ENCODE measurements at regions not wholly inside any gene's neighbourhood (a gene's known extent, or its start where the extent isn't known, plus 50 kb on each side); places are given as distances from the start of the nearest gene placed in this dataset.

GRCh38 chr5:147073098-147073497 is 161.7 kb upstream of the STK32A start:
- no peak for DNase-seq (ENCODE audit: low spot score)

GRCh38 chr5:147075187-147075586 is 159.6 kb upstream of the STK32A start:
- no peak overlapping the region for H2BK5ac ChIP-seq (ENCODE audit: low read length)
- no peak overlapping the region for H3K18ac ChIP-seq (ENCODE audit: low read length)
- H4K91ac ChIP-seq (ENCODE audit: low read depth, low read length, poor library complexity), result no peak overlapping the region
- H3K9me3 ChIP-seq (replicated peaks in 1 of 2; ENCODE audit: control insufficient read depth in 2 of 2, insufficient read depth in 1 of 2, low read depth in 1 of 2, low read length in 2 of 2), result no peaks in the 10 kb centered on the region
- H3K4ac ChIP-seq (ENCODE audit: low read length), result no peak overlapping the region
- DNase-seq (ENCODE audit: low spot score), result no peak
- no peak overlapping the region for H3K27ac ChIP-seq (replicated peaks; ENCODE audit: low read length)
- no peak overlapping the region for H3K9ac ChIP-seq (ENCODE audit: low read depth, low read length, poor library complexity)
- H4K8ac ChIP-seq (ENCODE audit: low read depth, low read length), result no peak overlapping the region
- H3K79me1 ChIP-seq (ENCODE audit: low read depth, low read length), result no peaks in the 10 kb centered on the region
- WGBS, 2 donors (ENCODE audit: extremely low coverage in 2 of 2, insufficient read length in 2 of 2, insufficient replicate concordance in 1 of 2), result no CpG with 5 or more reads among the region's 1 CpG
- H2BK15ac ChIP-seq (ENCODE audit: low read length), result no peak overlapping the region
- H2AK5ac ChIP-seq (ENCODE audit: low read depth, low read length), result no peak overlapping the region
- H2AFZ ChIP-seq (ENCODE audit: low read length), result no peak overlapping the region
- peaks cover 0 to 4% of the 10 kb centered on the region in 2 donors for H3K4me1 ChIP-seq (ENCODE audit: control insufficient read depth in 2 of 2, insufficient read depth in 1 of 2, low read depth in 1 of 2, low read length in 2 of 2)
- no peak overlapping the region for H3K14ac ChIP-seq (ENCODE audit: low read length)
- H2BK12ac ChIP-seq (ENCODE audit: low read length), result no peak overlapping the region
- H3K36me3 ChIP-seq (replicated peaks in 1 of 2; ENCODE audit: control insufficient read depth in 2 of 2, insufficient read depth in 2 of 2, low read length in 2 of 2), result no peaks in the 10 kb centered on the region
- H3K23ac ChIP-seq (ENCODE audit: low read depth, low read length, poor library complexity), result no peak overlapping the region
- H2BK120ac ChIP-seq (ENCODE audit: low read depth, low read length), result no peak overlapping the region
- no peaks in the 10 kb centered on the region for H3K27me3 ChIP-seq (ENCODE audit: control insufficient read depth in 3 of 3, insufficient read depth in 3 of 3, low read depth in 1 of 3, low read length in 3 of 3)
- no peak overlapping the region for H3K4me2 ChIP-seq (ENCODE audit: insufficient read depth, low read length, poor library complexity, severe bottlenecking)
- no peak overlapping the region for H3K4me3 ChIP-seq (ENCODE audit: low read length in 2 of 2)

More at GRCh38 chr5:147073098-147073497, 161.7 kb upstream of the STK32A start:
- H4K91ac ChIP-seq (ENCODE audit: low read depth, low read length, poor library complexity), result no peak overlapping the region
- no peak overlapping the region for H3K18ac ChIP-seq (ENCODE audit: low read length)
- no peak overlapping the region for H3K4me3 ChIP-seq (ENCODE audit: low read length in 2 of 2)
- H3K27ac ChIP-seq (replicated peaks; ENCODE audit: low read length), result no peak overlapping the region
- H3K14ac ChIP-seq (ENCODE audit: low read length), result no peak overlapping the region
- no peaks in the 10 kb centered on the region for H3K79me1 ChIP-seq (ENCODE audit: low read depth, low read length)
- H2AFZ ChIP-seq (ENCODE audit: low read length), result no peak overlapping the region
- H2AK5ac ChIP-seq (ENCODE audit: low read depth, low read length), result no peak overlapping the region
- no peak overlapping the region for H3K4me2 ChIP-seq (ENCODE audit: insufficient read depth, low read length, poor library complexity, severe bottlenecking)
- no CpG with 5 or more reads among the region's 3 CpGs for WGBS, 2 donors (ENCODE audit: extremely low coverage in 2 of 2, insufficient read length in 2 of 2, insufficient replicate concordance in 1 of 2)
- no peak overlapping the region for H3K23ac ChIP-seq (ENCODE audit: low read depth, low read length, poor library complexity)
- H2BK5ac ChIP-seq (ENCODE audit: low read length), result no peak overlapping the region
- no peak overlapping the region for H4K8ac ChIP-seq (ENCODE audit: low read depth, low read length)
- H2BK15ac ChIP-seq (ENCODE audit: low read length), result no peak overlapping the region
- no peaks in the 10 kb centered on the region for H3K36me3 ChIP-seq (replicated peaks in 1 of 2; ENCODE audit: control insufficient read depth in 2 of 2, insufficient read depth in 2 of 2, low read length in 2 of 2)
- H2BK120ac ChIP-seq (ENCODE audit: low read depth, low read length), result no peak overlapping the region
- H3K9me3 ChIP-seq (replicated peaks in 1 of 2; ENCODE audit: control insufficient read depth in 2 of 2, insufficient read depth in 1 of 2, low read depth in 1 of 2, low read length in 2 of 2), result no peaks in the 10 kb centered on the region
- H2BK12ac ChIP-seq (ENCODE audit: low read length), result no peak overlapping the region
- H3K27me3 ChIP-seq (ENCODE audit: control insufficient read depth in 3 of 3, insufficient read depth in 3 of 3, low read depth in 1 of 3, low read length in 3 of 3), result no peaks in the 10 kb centered on the region
- H3K9ac ChIP-seq (ENCODE audit: low read depth, low read length, poor library complexity), result no peak overlapping the region
- H3K4me1 ChIP-seq (ENCODE audit: control insufficient read depth in 2 of 2, insufficient read depth in 1 of 2, low read depth in 1 of 2, low read length in 2 of 2), result peaks cover 0 to 4% of the 10 kb centered on the region in 2 donors
- no peak overlapping the region for H3K4ac ChIP-seq (ENCODE audit: low read length)

DNA sequence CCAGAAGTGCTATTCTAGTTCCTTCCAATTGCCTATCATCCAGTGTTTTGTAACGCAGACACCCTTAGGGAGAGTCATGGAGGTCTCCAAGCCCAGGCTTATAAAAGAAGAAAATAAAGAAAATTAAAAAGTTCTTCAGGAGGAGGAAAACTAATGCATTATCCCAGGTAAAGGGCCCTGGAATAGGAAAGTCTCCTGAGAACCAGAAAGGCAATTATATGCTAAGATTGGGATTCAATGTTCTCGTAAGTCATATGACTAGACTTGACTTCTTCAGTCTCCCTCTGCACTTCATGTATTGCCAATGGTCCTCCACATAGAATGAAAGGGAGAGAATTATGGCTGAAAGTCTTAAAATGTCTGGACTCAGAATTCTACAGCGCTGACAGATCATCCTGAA is 154.4 kb upstream of the STK32A start:
- Histone ChIP-seq H2BK5ac (ENCODE audit: low read length) (no peak overlapping the region), H2BK120ac (ENCODE audit: low read depth, low read length) (no peak overlapping the region), H3K4me1 (ENCODE audit: control insufficient read depth in 2 of 2, insufficient read depth in 1 of 2, low read depth in 1 of 2, low read length in 2 of 2) (peaks cover 5 to 9% of the 10 kb centered on the region in 2 donors), H2AFZ (ENCODE audit: low read length) (no peak overlapping the region), H2BK15ac (ENCODE audit: low read length) (no peak overlapping the region), H3K9me3 (replicated peaks in 1 of 2; ENCODE audit: control insufficient read depth in 2 of 2, insufficient read depth in 1 of 2, low read depth in 1 of 2, low read length in 2 of 2) (no peaks in the 10 kb centered on the region), H3K18ac (ENCODE audit: low read length) (no peak overlapping the region), H3K23ac (ENCODE audit: low read depth, low read length, poor library complexity) (no peak overlapping the region), H3K14ac (ENCODE audit: low read length) (no peak overlapping the region), H3K27ac (replicated peaks; ENCODE audit: low read length) (no peak overlapping the region), H4K8ac (ENCODE audit: low read depth, low read length) (no peak overlapping the region), H3K9ac (ENCODE audit: low read depth, low read length, poor library complexity) (no peak overlapping the region), H3K4me3 (ENCODE audit: low read length in 2 of 2) (no peak overlapping the region), H3K79me1 (ENCODE audit: low read depth, low read length) (no peaks in the 10 kb centered on the region), H2BK12ac (ENCODE audit: low read length) (no peak overlapping the region), H4K91ac (ENCODE audit: low read depth, low read length, poor library complexity) (no peak overlapping the region), H2AK5ac (ENCODE audit: low read depth, low read length) (no peak overlapping the region), H3K36me3 (replicated peaks in 1 of 2; ENCODE audit: control insufficient read depth in 2 of 2, insufficient read depth in 2 of 2, low read length in 2 of 2) (no peaks in the 10 kb centered on the region), H3K4me2 (ENCODE audit: insufficient read depth, low read length, poor library complexity, severe bottlenecking) (no peak overlapping the region), H3K4ac (ENCODE audit: low read length) (no peak overlapping the region), H3K27me3 (ENCODE audit: control insufficient read depth in 3 of 3, insufficient read depth in 3 of 3, low read depth in 1 of 3, low read length in 3 of 3) (peaks cover 0 to 19% (median 0%) of the 10 kb centered on the region in 3 experiments)
- no peak for DNase-seq (ENCODE audit: low spot score)
- WGBS, 2 donors (ENCODE audit: extremely low coverage in 2 of 2, insufficient read length in 2 of 2, insufficient replicate concordance in 1 of 2), result no CpG with 5 or more reads among the region's 3 CpGs

DNA sequence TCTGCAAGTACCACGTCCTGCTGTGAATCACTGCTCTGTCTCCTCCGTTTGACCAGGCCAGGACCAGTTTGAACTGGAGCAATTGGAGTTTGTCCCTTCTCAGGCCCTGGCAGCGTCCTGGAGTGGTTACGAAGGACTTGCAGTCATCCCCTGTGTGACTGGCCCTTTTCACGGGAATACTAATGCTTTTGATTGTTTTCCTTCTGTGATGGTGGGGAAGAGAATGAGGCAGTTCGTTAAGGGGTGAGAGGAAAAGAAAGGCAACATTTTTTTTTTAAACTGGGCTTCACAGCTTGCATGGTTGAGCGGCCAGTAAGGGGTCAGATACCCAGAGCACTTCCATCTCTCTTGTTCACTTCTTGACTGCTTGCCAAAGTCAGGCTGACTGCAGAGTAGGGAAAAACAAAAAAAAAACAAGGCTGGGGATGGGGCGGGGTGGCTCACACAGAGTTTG is 153.5 kb upstream of the STK32A start:
- Histone ChIP-seq H2BK15ac (ENCODE audit: low read length) (no peak overlapping the region), H4K8ac (ENCODE audit: low read depth, low read length) (no peak overlapping the region), H3K27me3 (ENCODE audit: control insufficient read depth in 3 of 3, insufficient read depth in 3 of 3, low read depth in 1 of 3, low read length in 3 of 3) (peaks cover 0 to 23% (median 0%) of the 10 kb centered on the region in 3 experiments), H3K14ac (ENCODE audit: low read length) (no peak overlapping the region), H2AFZ (ENCODE audit: low read length) (peak overlapping the region; percentile 79), H3K4me1 (ENCODE audit: control insufficient read depth in 2 of 2, insufficient read depth in 1 of 2, low read depth in 1 of 2, low read length in 2 of 2) (peaks cover 5 to 11% of the 10 kb centered on the region in 2 donors), H3K9ac (ENCODE audit: low read depth, low read length, poor library complexity) (no peak overlapping the region), H2AK5ac (ENCODE audit: low read depth, low read length) (no peak overlapping the region), H4K91ac (ENCODE audit: low read depth, low read length, poor library complexity) (no peak overlapping the region), H2BK120ac (ENCODE audit: low read depth, low read length) (no peak overlapping the region), H3K18ac (ENCODE audit: low read length) (peak overlapping the region; percentile 44), H3K79me1 (ENCODE audit: low read depth, low read length) (no peaks in the 10 kb centered on the region), H3K9me3 (replicated peaks in 1 of 2; ENCODE audit: control insufficient read depth in 2 of 2, insufficient read depth in 1 of 2, low read depth in 1 of 2, low read length in 2 of 2) (no peaks in the 10 kb centered on the region), H3K4me2 (ENCODE audit: insufficient read depth, low read length, poor library complexity, severe bottlenecking) (no peak overlapping the region), H2BK12ac (ENCODE audit: low read length) (no peak overlapping the region), H3K36me3 (replicated peaks in 1 of 2; ENCODE audit: control insufficient read depth in 2 of 2, insufficient read depth in 2 of 2, low read length in 2 of 2) (no peaks in the 10 kb centered on the region), H3K4me3 (ENCODE audit: low read length in 2 of 2) (no peak overlapping the region), H3K4ac (ENCODE audit: low read length) (no peak overlapping the region), H2BK5ac (ENCODE audit: low read length) (no peak overlapping the region), H3K27ac (replicated peaks; ENCODE audit: low read length) (peak overlapping the region; percentile 21), H3K23ac (ENCODE audit: low read depth, low read length, poor library complexity) (no peak overlapping the region)
- no CpG with 5 or more reads among the region's 8 CpGs for WGBS, 2 donors (ENCODE audit: extremely low coverage in 2 of 2, insufficient read length in 2 of 2, insufficient replicate concordance in 1 of 2)
- peak; percentile 6 for DNase-seq (ENCODE audit: low spot score)

Data from neuronal stem cell (in vitro differentiated cells).